ENCODE measurements at regions not wholly inside any gene's neighbourhood (a gene's known extent, or its start where the extent isn't known, plus 50 kb on each side); places are given as distances from the start of the nearest gene placed in this dataset.

- FAIRE-seq: no peak
Observed at GRCh38 chr15:87805117-87805820, 451.3 kb downstream of the NTRK3 start.

GRCh38 chr15:87804451-87804850 is 452.1 kb downstream of the NTRK3 start:
- FAIRE-seq: no peak

GRCh38 chr15:87799838-87800237 is 456.7 kb downstream of the NTRK3 start:
- FAIRE-seq: no peak

- no peak for FAIRE-seq
Observed at GRCh38 chr15:87799428-87799827, 457.1 kb downstream of the NTRK3 start.

- no peak for FAIRE-seq
Observed at GRCh38 chr15:87793725-87794124, 462.8 kb downstream of the NTRK3 start.

GRCh38 chr15:87792250-87793040 is 464.1 kb downstream of the NTRK3 start:
- FAIRE-seq: no peak

- FAIRE-seq: no peak
Observed at GRCh38 chr15:87781959-87782625, 474.4 kb downstream of the NTRK3 start.

- no peak for FAIRE-seq
Observed at GRCh38 chr15:87779746-87780145, 476.8 kb downstream of the NTRK3 start.

- no peak for FAIRE-seq
Observed at GRCh38 chr15:87778358-87778757, 478.2 kb downstream of the NTRK3 start.

GRCh38 chr15:87777054-87777561 is 479.4 kb downstream of the NTRK3 start:
- no peak for FAIRE-seq

GRCh38 chr15:87767516-87767915 is 489.0 kb downstream of the NTRK3 start:
- no peak for FAIRE-seq

GRCh38 chr15:87764461-87765240 is 491.9 kb downstream of the NTRK3 start:
- no peak for FAIRE-seq

GRCh38 chr15:87763837-87764236 is 492.7 kb downstream of the NTRK3 start:
- FAIRE-seq: no peak

GRCh38 chr15:87761736-87762509 is 494.6 kb downstream of the NTRK3 start:
- no peak for FAIRE-seq

GRCh38 chr15:87760547-87761314 is 495.8 kb downstream of the NTRK3 start:
- no peak for FAIRE-seq

- no peak for FAIRE-seq
Observed at GRCh38 chr15:87758794-87759418, 497.6 kb downstream of the NTRK3 start.

- no peak for FAIRE-seq
Observed at GRCh38 chr15:87757084-87757483, 499.5 kb downstream of the NTRK3 start.

GRCh38 chr15:87756072-87756471 is 500.5 kb downstream of the NTRK3 start:
- no peak for FAIRE-seq

GRCh38 chr15:87755226-87755625 is 501.3 kb downstream of the NTRK3 start:
- no peak for FAIRE-seq

- FAIRE-seq: no peak
Observed at GRCh38 chr15:87753539-87753938, 503.0 kb downstream of the NTRK3 start.

All from endometrium (tissue), 2 donors.